ENCODE measurements at regions not wholly inside any gene's neighbourhood (a gene's known extent, or its start where the extent isn't known, plus 50 kb on each side); places are given as distances from the start of the nearest gene placed in this dataset.
"Not testable (repeated sequence)": the region's sequence is repeated elsewhere in the genome, so short reads cannot be mapped to it uniquely, and the experiment has no call there.

GRCh38 chr11:24163146-24163545 is 333.7 kb upstream of the LUZP2 start:
- H3K4me1 Mint-ChIP-seq (ENCODE audit: low read depth in 2 of 2), result no peaks in the 10 kb centered on the region
- ATAC-seq (no peak), DNase-seq (ENCODE audit: low spot score) (no peak)
- no peaks in the 10 kb centered on the region for H3K36me3 Mint-ChIP-seq
- H3K27ac Mint-ChIP-seq, result no peak overlapping the region
- H3K9me3 Mint-ChIP-seq, result no peaks in the 10 kb centered on the region
- H3K27me3 Mint-ChIP-seq, result no peaks in the 10 kb centered on the region
- H3K4me3 Mint-ChIP-seq, result no peak overlapping the region

GRCh38 chr11:24163841-24164240 is 333.0 kb upstream of the LUZP2 start:
- no peaks in the 10 kb centered on the region for H3K4me1 Mint-ChIP-seq (ENCODE audit: low read depth in 2 of 2)
- ATAC-seq (no peak), DNase-seq (ENCODE audit: low spot score) (no peak)
- no peak overlapping the region for H3K4me3 Mint-ChIP-seq
- no peaks in the 10 kb centered on the region for H3K36me3 Mint-ChIP-seq
- no peaks in the 10 kb centered on the region for H3K9me3 Mint-ChIP-seq
- H3K27ac Mint-ChIP-seq, result no peak overlapping the region
- no peaks in the 10 kb centered on the region for H3K27me3 Mint-ChIP-seq

- H3K27me3 Mint-ChIP-seq, result no peaks in the 10 kb centered on the region
- no peak overlapping the region for H3K4me3 Mint-ChIP-seq
- ATAC-seq (no peak), DNase-seq (ENCODE audit: low spot score) (no peak)
- peaks cover 0 to 3% of the 10 kb centered on the region in 2 donors for H3K4me1 Mint-ChIP-seq (ENCODE audit: low read depth in 2 of 2)
- no peaks in the 10 kb centered on the region for H3K9me3 Mint-ChIP-seq
- no peaks in the 10 kb centered on the region for H3K36me3 Mint-ChIP-seq
- no peak overlapping the region for H3K27ac Mint-ChIP-seq
These were observed 325.0 kb upstream of the LUZP2 start for GRCh38 chr11:24171869-24172268.

- Mint-ChIP-seq H3K4me1 (ENCODE audit: low read depth in 2 of 2) (no peaks in the 10 kb centered on the region), H3K27me3 (no peaks in the 10 kb centered on the region), H3K9me3 (no peaks in the 10 kb centered on the region), H3K36me3 (no peaks in the 10 kb centered on the region), H3K27ac (no peak overlapping the region), H3K4me3 (no peak overlapping the region)
- no peak for DNase-seq (ENCODE audit: low spot score)
- ATAC-seq, result no peak
These were observed 315.3 kb upstream of the LUZP2 start for GRCh38 chr11:24181395-24182047.

- H3K27ac Mint-ChIP-seq, result not testable (repeated sequence)
These were observed 311.3 kb upstream of the LUZP2 start for GRCh38 chr11:24185535-24185934.

GRCh38 chr11:24196733-24197132 is 300.1 kb upstream of the LUZP2 start:
- ATAC-seq, result no peak
- DNase-seq (ENCODE audit: low spot score), result no peak
- H3K4me3 Mint-ChIP-seq, result no peak overlapping the region
- H3K27me3 Mint-ChIP-seq, result no peaks in the 10 kb centered on the region
- H3K9me3 Mint-ChIP-seq, result peaks cover 12% of the 10 kb centered on the region
- H3K36me3 Mint-ChIP-seq, result peaks cover 4% of the 10 kb centered on the region
- no peak overlapping the region for H3K27ac Mint-ChIP-seq
- no peaks in the 10 kb centered on the region for H3K4me1 Mint-ChIP-seq (ENCODE audit: low read depth in 2 of 2)

More at GRCh38 chr11:24185535-24185934, 311.3 kb upstream of the LUZP2 start:
- not testable (repeated sequence) for H3K36me3 Mint-ChIP-seq; H3K4me3 Mint-ChIP-seq; H3K9me3 Mint-ChIP-seq; H3K4me1 Mint-ChIP-seq (ENCODE audit: low read depth in 2 of 2); ATAC-seq; DNase-seq (ENCODE audit: low spot score); H3K27me3 Mint-ChIP-seq

- H3K27me3 Mint-ChIP-seq, result no peaks in the 10 kb centered on the region
- H3K36me3 Mint-ChIP-seq, result no peaks in the 10 kb centered on the region
- H3K9me3 Mint-ChIP-seq, result peaks cover 8% of the 10 kb centered on the region
- no peak for DNase-seq (ENCODE audit: low spot score)
- H3K27ac Mint-ChIP-seq, result no peak overlapping the region
- no peak for ATAC-seq
- no peak overlapping the region for H3K4me3 Mint-ChIP-seq
- no peaks in the 10 kb centered on the region for H3K4me1 Mint-ChIP-seq (ENCODE audit: low read depth in 2 of 2)
These were observed 298.4 kb upstream of the LUZP2 start for GRCh38 chr11:24198481-24198880.

GRCh38 chr11:24199461-24199860 is 297.4 kb upstream of the LUZP2 start:
- DNase-seq (ENCODE audit: low spot score) (no peak), ATAC-seq (no peak)
- no peaks in the 10 kb centered on the region for H3K36me3 Mint-ChIP-seq
- H3K4me3 Mint-ChIP-seq, result no peak overlapping the region
- H3K27me3 Mint-ChIP-seq, result no peaks in the 10 kb centered on the region
- no peak overlapping the region for H3K27ac Mint-ChIP-seq
- peaks cover 8% of the 10 kb centered on the region for H3K9me3 Mint-ChIP-seq
- no peaks in the 10 kb centered on the region for H3K4me1 Mint-ChIP-seq (ENCODE audit: low read depth in 2 of 2)

GRCh38 chr11:24206030-24206429 is 290.8 kb upstream of the LUZP2 start:
- Mint-ChIP-seq H3K4me3 (no peak overlapping the region), H3K4me1 (ENCODE audit: low read depth in 2 of 2) (peaks cover 0 to 3% of the 10 kb centered on the region in 2 donors), H3K27me3 (no peaks in the 10 kb centered on the region), H3K27ac (no peak overlapping the region), H3K9me3 (no peaks in the 10 kb centered on the region), H3K36me3 (no peaks in the 10 kb centered on the region)
- ATAC-seq, result no peak
- no peak for DNase-seq (ENCODE audit: low spot score)

GRCh38 chr11:24206511-24206910 is 290.3 kb upstream of the LUZP2 start:
- Mint-ChIP-seq H3K36me3 (no peaks in the 10 kb centered on the region), H3K27ac (no peak overlapping the region)
- no peak for ATAC-seq

GRCh38 chr11:24216488-24216887 is 280.4 kb upstream of the LUZP2 start:
- Mint-ChIP-seq H3K4me3 (no peak overlapping the region), H3K36me3 (peaks cover 6% of the 10 kb centered on the region), H3K9me3 (peaks cover 15% of the 10 kb centered on the region), H3K27me3 (no peaks in the 10 kb centered on the region), H3K27ac (no peak overlapping the region), H3K4me1 (ENCODE audit: low read depth in 2 of 2) (peaks cover 0 to under 1% of the 10 kb centered on the region in 2 donors)
- ATAC-seq (no peak), DNase-seq (ENCODE audit: low spot score) (no peak)

More at GRCh38 chr11:24206511-24206910, 290.3 kb upstream of the LUZP2 start:
- Mint-ChIP-seq H3K4me3 (no peak overlapping the region), H3K27me3 (no peaks in the 10 kb centered on the region), H3K9me3 (peaks cover 2% of the 10 kb centered on the region), H3K4me1 (ENCODE audit: low read depth in 2 of 2) (peaks cover 0 to 5% of the 10 kb centered on the region in 2 donors)
- DNase-seq (ENCODE audit: low spot score), result no peak

GRCh38 chr11:24217319-24217718 is 279.5 kb upstream of the LUZP2 start:
- DNase-seq (ENCODE audit: low spot score); H3K36me3 Mint-ChIP-seq; H3K4me1 Mint-ChIP-seq (ENCODE audit: low read depth in 2 of 2); H3K4me3 Mint-ChIP-seq; H3K27ac Mint-ChIP-seq; H3K27me3 Mint-ChIP-seq; ATAC-seq: not testable (repeated sequence)
- peaks cover 12% of the 10 kb centered on the region for H3K9me3 Mint-ChIP-seq

GRCh38 chr11:24225501-24225900 is 271.4 kb upstream of the LUZP2 start:
- Mint-ChIP-seq H3K27ac (no peak overlapping the region), H3K9me3 (peaks cover 8% of the 10 kb centered on the region)

GRCh38 chr11:24226606-24227005 is 270.2 kb upstream of the LUZP2 start:
- H3K4me3 Mint-ChIP-seq, result no peak overlapping the region
- peaks cover 8% of the 10 kb centered on the region for H3K9me3 Mint-ChIP-seq
- H3K36me3 Mint-ChIP-seq, result no peaks in the 10 kb centered on the region
- no peak for ATAC-seq
- H3K27ac Mint-ChIP-seq, result no peak overlapping the region
- no peaks in the 10 kb centered on the region for H3K4me1 Mint-ChIP-seq (ENCODE audit: low read depth in 2 of 2)
- no peak for DNase-seq (ENCODE audit: low spot score)
- H3K27me3 Mint-ChIP-seq, result no peaks in the 10 kb centered on the region

More at GRCh38 chr11:24225501-24225900, 271.4 kb upstream of the LUZP2 start:
- ATAC-seq (no peak), DNase-seq (ENCODE audit: low spot score) (no peak)
- no peak overlapping the region for H3K4me3 Mint-ChIP-seq
- H3K36me3 Mint-ChIP-seq, result no peaks in the 10 kb centered on the region
- no peaks in the 10 kb centered on the region for H3K4me1 Mint-ChIP-seq (ENCODE audit: low read depth in 2 of 2)
- H3K27me3 Mint-ChIP-seq, result no peaks in the 10 kb centered on the region

- ATAC-seq, result no peak
These were observed 263.8 kb upstream of the LUZP2 start for GRCh38 chr11:24233041-24233440.

More at GRCh38 chr11:24233041-24233440, 263.8 kb upstream of the LUZP2 start:
- H3K4me1 Mint-ChIP-seq (ENCODE audit: low read depth in 2 of 2), result no peaks in the 10 kb centered on the region
- H3K27me3 Mint-ChIP-seq, result no peaks in the 10 kb centered on the region
- H3K27ac Mint-ChIP-seq, result no peak overlapping the region
- no peak overlapping the region for H3K4me3 Mint-ChIP-seq
- no peak for DNase-seq (ENCODE audit: low spot score)
- peaks cover 6% of the 10 kb centered on the region for H3K9me3 Mint-ChIP-seq
- H3K36me3 Mint-ChIP-seq, result no peaks in the 10 kb centered on the region
